Heart right ventricle (tissue), 16 donors: ENCODE measurements at regions not wholly inside any gene's neighbourhood (a gene's known extent, or its start where the extent isn't known, plus 50 kb on each side); places are given as distances from the start of the nearest gene placed in this dataset.
"Not testable (repeated sequence)": the region's sequence is repeated elsewhere in the genome, so short reads cannot be mapped to it uniquely, and the experiment has no call there.

Experiments
- ATAC-seq, 8 donors: fragments of 200-7000 bp; cut with Tn5 transposase; one replicate each; pipeline ENCODE4 v1.9.1; 2020; ENCODE audit warnings: mild to moderate bottlenecking in 8 of 8, moderate library complexity in 8 of 8, moderate number of reproducible peaks in 1 of 8
- DNase-seq, 2 donors: peaks; one replicate each; pipeline ENCODE4 v3.0.0-alpha.2; 2020
- H3K27ac ChIP-seq, 10 donors: fragments of 200-600 bp; sonication (generic) in 2 of 10; one replicate each; pipeline versions ENCODE4 v1.5.0 to v1.8.0; 2020 to 2022; ENCODE audit warnings: mild to moderate bottlenecking in 3 of 10
- H3K27me3 ChIP-seq, 7 donors: fragments of 200-600 bp; one replicate each; pipeline ENCODE4 v1.8.0; 2021 to 2022; ENCODE audit warnings: mild to moderate bottlenecking in 2 of 7
- H3K36me3 ChIP-seq, 9 donors: fragments of 200-600 bp; sonication (generic) in 1 of 9; one replicate each; pipeline versions ENCODE4 v1.5.0 to v1.8.0; 2020 to 2022; ENCODE audit warnings: mild to moderate bottlenecking in 2 of 9
- H3K4me1 ChIP-seq, 9 donors: fragments of 200-600 bp; sonication (generic) in 1 of 9; one replicate each; pipeline versions ENCODE4 v1.5.0 to v1.8.0; 2020 to 2022; ENCODE audit warnings: mild to moderate bottlenecking in 4 of 9
- H3K4me3 ChIP-seq, 10 donors: fragments of 200-600 bp; sonication (generic) in 2 of 10; one replicate each; pipeline versions ENCODE4 v1.5.0 to v1.8.0; 2020 to 2022; ENCODE audit warnings: mild to moderate bottlenecking in 7 of 10, moderate library complexity in 2 of 10
- H3K9me3 ChIP-seq, 11 donors: fragments of 200-600 bp in 10 of 11; sonication (generic) in 2 of 11; one replicate each; pipeline versions ENCODE4 v1.5.0 to v1.8.0; 2013 to 2022; ENCODE audit warnings: mild to moderate bottlenecking in 2 of 11, control low read depth in 1 of 11, moderate library complexity in 1 of 11
- WGBS, 2 donors: extraction: QIAGEN DNeasy Blood & Tissue Kit; methylation state at CpG; one replicate each; pipeline ENCODE4 v1.1.7; 2013; ENCODE audit warnings: inconsistent platforms in 1 of 2; 5-methylcytosine and 5-hydroxymethylcytosine counted together
- intact Hi-C, 10 donors: fragments of 100-400 bp; cut with DNase I; formaldehyde crosslinking; loops; one replicate each; pipeline versions ENCODE4 v1.11.1 to v1.14.2; 2022
- TF ChIP-seq, protein P1 (sequence below), 9 donors: fragments of 200-600 bp; sonication (generic) in 2 of 9; IDR thresholded peaks; one replicate each; pipeline versions ENCODE4 v1.5.0 to v1.8.0; 2021 to 2022; ENCODE audit warnings: antibody characterized with exemption in 9 of 9, mild to moderate bottlenecking in 5 of 9, moderate library complexity in 1 of 9
- donor health status: Arrhythmogenic right ventricular cardiomyopathy.
- donor health status: ischemic (EF 13 %, LVEDD 7.1; RV severe dilation, severe dysfunction).
- donor health status: healthy with polysubstance abuse.
- donor health status: DM: no; HTN: yes; CAD: no.
- donor health status: DM: no; HTN: no; CAD: no.
- donor health status: ischemic (EF 25% LVEDD 6.9; RV normal size, moderate dysfunction).
- donor health status: ischemic (EF 25% LVEDD 5.7; RV mildly dilated, moderate dysfunction).
- donor health status: healthy.
- donor health status: DM: yes; HTN: yes; CAD: no.
- donor health status: Ischemic cardiomyopathy.
- donor health status: ischemic (EF 35%, LVEDD 5.7; RV mildly dilated, moderate dysfunction).
- donor health status: nonischemic (EF 11% LVEDD 7.7; RV severe dilation, severe dysfunction).
- donor health status: DM: yes; HTN: yes; CAD: no.
- donor health status: PGD.
- donor health status: ischemic (EF 29% LVEDD 5.4; RV normal size, mild dysfunction).
- donor health status: nonischemic (EF 23%, LVEDD 6.1; RV moderate dilation, normal function).

DNA sequence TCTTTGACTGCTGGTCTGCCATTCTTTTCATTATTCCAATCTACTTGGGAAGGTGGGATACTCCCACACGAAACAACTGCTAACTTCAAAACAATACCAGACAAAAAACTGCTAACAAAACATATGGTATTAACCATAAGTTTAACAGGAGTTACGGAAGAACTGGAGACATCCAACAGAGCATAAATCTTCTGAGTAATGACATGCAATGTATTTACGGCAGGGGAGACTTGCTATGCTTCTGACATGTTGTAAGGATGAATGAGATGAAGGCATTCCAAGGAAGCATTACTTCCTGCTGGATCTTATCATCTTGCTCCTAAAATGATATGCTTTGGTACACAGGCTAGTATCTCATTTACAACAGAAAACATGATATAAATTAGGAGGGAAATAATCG lies 85.8 kb downstream of the ZNF92 start:
- ATAC-seq = no peak
- H3K27me3 ChIP-seq = no peaks in the 10 kb centered on the region
- H3K4me3 ChIP-seq = no peak overlapping the region
- intact Hi-C loops = no loop called here
- H3K4me1 ChIP-seq = peaks cover 0 to 14% (median 5%) of the 10 kb centered on the region in 9 donors
- WGBS, 2 donors = 69 to 73% methylated on average over 4 of the region's 4 CpGs
- no peak overlapping the region for H3K27ac ChIP-seq
- no peak for DNase-seq
- TF ChIP-seq, protein P1, sequence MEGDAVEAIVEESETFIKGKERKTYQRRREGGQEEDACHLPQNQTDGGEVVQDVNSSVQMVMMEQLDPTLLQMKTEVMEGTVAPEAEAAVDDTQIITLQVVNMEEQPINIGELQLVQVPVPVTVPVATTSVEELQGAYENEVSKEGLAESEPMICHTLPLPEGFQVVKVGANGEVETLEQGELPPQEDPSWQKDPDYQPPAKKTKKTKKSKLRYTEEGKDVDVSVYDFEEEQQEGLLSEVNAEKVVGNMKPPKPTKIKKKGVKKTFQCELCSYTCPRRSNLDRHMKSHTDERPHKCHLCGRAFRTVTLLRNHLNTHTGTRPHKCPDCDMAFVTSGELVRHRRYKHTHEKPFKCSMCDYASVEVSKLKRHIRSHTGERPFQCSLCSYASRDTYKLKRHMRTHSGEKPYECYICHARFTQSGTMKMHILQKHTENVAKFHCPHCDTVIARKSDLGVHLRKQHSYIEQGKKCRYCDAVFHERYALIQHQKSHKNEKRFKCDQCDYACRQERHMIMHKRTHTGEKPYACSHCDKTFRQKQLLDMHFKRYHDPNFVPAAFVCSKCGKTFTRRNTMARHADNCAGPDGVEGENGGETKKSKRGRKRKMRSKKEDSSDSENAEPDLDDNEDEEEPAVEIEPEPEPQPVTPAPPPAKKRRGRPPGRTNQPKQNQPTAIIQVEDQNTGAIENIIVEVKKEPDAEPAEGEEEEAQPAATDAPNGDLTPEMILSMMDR (IDR thresholded peaks at IDR 0.05) = no peak
- H3K36me3 ChIP-seq = no peaks in the 10 kb centered on the region
- no peaks in the 10 kb centered on the region for H3K9me3 ChIP-seq

DNA sequence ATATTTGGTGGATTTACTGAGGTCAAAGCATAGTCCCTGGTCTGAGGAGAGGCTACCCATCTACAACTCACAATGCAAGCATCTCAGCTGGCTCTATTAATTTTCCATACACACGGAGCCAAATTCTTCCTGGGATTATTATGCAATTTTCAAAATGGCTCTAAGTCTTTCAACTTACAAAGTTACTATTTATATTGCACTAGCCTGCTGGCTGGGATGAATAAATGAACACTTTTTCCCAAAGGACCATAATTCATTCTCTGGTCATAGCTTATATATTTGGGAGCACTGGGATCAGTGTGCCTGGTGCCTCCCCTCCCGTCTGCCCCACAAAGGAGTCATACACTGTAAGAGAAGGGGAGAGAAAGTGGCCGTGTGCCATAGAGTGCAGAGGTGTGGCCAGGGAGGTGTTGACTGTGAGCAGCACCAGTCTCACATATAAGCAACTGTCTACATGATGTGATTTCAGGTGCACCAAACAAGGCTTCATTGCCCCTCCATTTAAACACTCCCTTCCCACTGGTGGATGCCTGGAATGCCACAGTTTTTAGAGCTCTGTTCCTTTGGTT lies 88.6 kb downstream of the ZNF92 start:
- intact Hi-C loops = no loop called here
- H3K27ac ChIP-seq = no peak overlapping the region
- peaks cover 0 to 3% (median 0%) of the 10 kb centered on the region in 11 donors for H3K9me3 ChIP-seq
- H3K36me3 ChIP-seq = no peaks in the 10 kb centered on the region
- H3K4me3 ChIP-seq = no peak overlapping the region
- ATAC-seq (no peak), DNase-seq (no peak)
- no peaks in the 10 kb centered on the region for H3K4me1 ChIP-seq
- 51 to 69% methylated on average over 3 of the region's 3 CpGs for WGBS, 2 donors
- TF ChIP-seq, protein P1 (IDR thresholded peaks at IDR 0.05) = no peak
- H3K27me3 ChIP-seq = no peaks in the 10 kb centered on the region

DNA sequence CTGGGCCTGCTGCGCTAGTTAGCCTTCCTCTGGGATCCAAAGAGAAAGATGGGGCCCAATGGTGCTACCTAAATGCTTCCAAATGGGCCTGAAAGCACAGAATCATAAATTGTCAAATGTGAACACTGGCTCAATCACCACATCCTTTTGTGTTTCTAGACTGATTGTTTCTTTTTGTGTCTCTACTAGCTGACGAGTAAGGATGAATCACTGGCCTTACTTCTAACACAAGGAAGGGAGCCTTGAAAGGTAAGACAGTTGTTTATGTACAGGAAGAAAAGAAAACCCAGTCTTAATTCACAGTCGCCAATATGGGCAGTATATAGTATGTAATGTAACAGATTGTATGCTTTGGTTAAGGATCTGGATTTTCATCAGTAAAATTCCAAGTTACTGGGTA lies 89.5 kb downstream of the ZNF92 start:
- peaks cover 0 to 3% (median 0%) of the 10 kb centered on the region in 11 donors for H3K9me3 ChIP-seq
- TF ChIP-seq, protein P1 (IDR thresholded peaks at IDR 0.05) = no peak
- H3K4me1 ChIP-seq = no peaks in the 10 kb centered on the region
- no peak overlapping the region for H3K4me3 ChIP-seq
- 94% methylated on average over 3 of the region's 3 CpGs for WGBS, 2 donors
- no peaks in the 10 kb centered on the region for H3K36me3 ChIP-seq
- no peaks in the 10 kb centered on the region for H3K27me3 ChIP-seq
- H3K27ac ChIP-seq = no peak overlapping the region
- intact Hi-C loops = no loop called here
- DNase-seq (no peak), ATAC-seq (no peak)

DNA sequence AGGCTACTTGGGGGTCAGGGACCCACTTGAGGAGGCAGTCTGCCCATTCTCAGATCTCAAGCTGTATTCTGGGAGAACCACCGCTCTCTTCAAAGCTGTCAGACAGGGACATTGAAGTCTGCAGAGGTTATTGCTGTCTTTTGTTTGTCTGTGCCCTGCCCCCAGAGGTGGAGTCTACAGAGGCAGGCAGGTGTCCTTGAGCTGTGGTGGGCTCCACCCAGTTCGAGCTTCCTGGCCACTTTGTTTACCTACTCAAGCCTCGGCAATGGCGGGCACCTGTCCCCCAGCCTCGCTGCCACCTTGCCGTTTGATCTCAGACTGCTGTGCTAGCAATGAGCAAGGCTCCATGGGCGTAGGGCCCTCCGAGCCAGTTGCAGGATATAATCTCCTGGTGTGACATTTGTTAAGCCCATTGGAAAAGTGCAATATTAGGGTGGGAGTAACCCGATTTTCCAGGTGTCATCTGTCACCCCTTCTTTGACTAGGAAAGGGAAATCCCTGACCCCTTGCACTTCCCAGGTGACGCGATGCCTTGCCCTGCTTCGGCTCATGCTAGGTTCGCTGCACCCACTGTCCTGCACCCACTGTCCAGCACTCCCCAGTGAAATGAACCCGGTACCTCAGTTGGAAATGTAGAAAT lies 96.4 kb downstream of the ZNF92 start:
- DNase-seq = not testable (repeated sequence)
- WGBS, 2 donors = 87 to 91% methylated on average over 14 of the region's 14 CpGs

DNA sequence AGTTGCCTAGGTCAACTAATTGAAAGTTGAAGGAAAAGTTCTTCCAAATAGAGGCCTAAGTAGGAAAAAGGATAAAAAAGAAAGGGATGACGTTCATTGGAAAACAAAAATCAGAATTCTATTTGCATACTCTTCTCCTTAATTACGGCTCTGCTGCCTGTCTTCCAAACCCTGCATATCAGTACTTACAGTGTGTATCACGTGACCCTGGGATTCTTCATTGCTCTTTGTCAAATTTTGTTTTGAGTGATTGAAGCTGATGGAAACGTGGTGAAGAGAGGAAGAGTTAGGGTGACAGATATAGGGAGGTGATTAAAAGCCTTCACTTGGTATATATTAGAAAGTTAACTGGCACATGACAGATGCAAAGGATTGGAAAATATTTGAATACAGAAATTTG lies 97.9 kb downstream of the ZNF92 start:
- DNase-seq = no peak
- intact Hi-C loops = no loop called here
- Histone ChIP-seq H3K9me3 (peaks cover 0 to 3% (median 0%) of the 10 kb centered on the region in 11 donors), H3K27ac (no peak overlapping the region), H3K36me3 (no peaks in the 10 kb centered on the region), H3K4me3 (no peak overlapping the region), H3K4me1 (peaks cover 0 to 5% (median 0%) of the 10 kb centered on the region in 9 donors), H3K27me3 (peaks cover 0 to 7% (median 0%) of the 10 kb centered on the region in 7 donors)
- ATAC-seq = no peak
- whole genome bisulfite sequencing, 2 donors = 54 to 75% methylated on average over 4 of the region's 4 CpGs
- TF ChIP-seq, protein P1 (IDR thresholded peaks at IDR 0.05) = no peak

More for the DNA sequence above, 96.4 kb downstream of the ZNF92 start:
- H3K27me3 ChIP-seq, H3K4me3 ChIP-seq, H3K4me1 ChIP-seq, ATAC-seq, intact Hi-C loops, H3K36me3 ChIP-seq, H3K9me3 ChIP-seq, H3K27ac ChIP-seq: not testable (repeated sequence)
